ENCODE measurements at regions not wholly inside any gene's neighbourhood (a gene's known extent, or its start where the extent isn't known, plus 50 kb on each side); places are given as distances from the start of the nearest gene placed in this dataset.
"Not testable (repeated sequence)": the region's sequence is repeated elsewhere in the genome, so short reads cannot be mapped to it uniquely, and the experiment has no call there.

GRCh38 chr7:120110169-120110568 lies 162.8 kb upstream of the KCND2 start:
- no peak for DNase-seq

GRCh38 chr7:120114626-120115025 lies 158.3 kb upstream of the KCND2 start:
- DNase-seq: no peak

- DNase-seq: no peak
Observed at GRCh38 chr7:120123528-120123927, 149.4 kb upstream of the KCND2 start.

- DNase-seq: no peak
Observed at GRCh38 chr7:120131096-120131839, 141.7 kb upstream of the KCND2 start.

- no peak for DNase-seq
Observed at GRCh38 chr7:120138497-120138896, 134.5 kb upstream of the KCND2 start.

GRCh38 chr7:120156476-120156875 lies 116.5 kb upstream of the KCND2 start:
- DNase-seq: no peak

GRCh38 chr7:120160166-120160565 lies 112.8 kb upstream of the KCND2 start:
- DNase-seq: no peak

- DNase-seq: no peak
Observed at GRCh38 chr7:120163449-120163848, 109.5 kb upstream of the KCND2 start.

GRCh38 chr7:120165227-120165626 lies 107.7 kb upstream of the KCND2 start:
- DNase-seq: no peak

GRCh38 chr7:120168066-120168465 lies 104.9 kb upstream of the KCND2 start:
- DNase-seq: no peak

GRCh38 chr7:120169996-120170783 lies 102.8 kb upstream of the KCND2 start:
- DNase-seq: no peak

- DNase-seq: no peak
Observed at GRCh38 chr7:120170834-120171233, 102.1 kb upstream of the KCND2 start.

- DNase-seq: no peak
Observed at GRCh38 chr7:120171406-120171805, 101.6 kb upstream of the KCND2 start.

GRCh38 chr7:120180221-120180620 lies 92.8 kb upstream of the KCND2 start:
- no peak for DNase-seq

GRCh38 chr7:120181499-120181898 lies 91.5 kb upstream of the KCND2 start:
- DNase-seq: no peak

GRCh38 chr7:120184866-120185265 lies 88.1 kb upstream of the KCND2 start:
- DNase-seq: no peak

- no peak for DNase-seq
Observed at GRCh38 chr7:120185940-120186682, 86.9 kb upstream of the KCND2 start.

GRCh38 chr7:120186688-120187087 lies 86.3 kb upstream of the KCND2 start:
- no peak for DNase-seq

GRCh38 chr7:120189623-120190022 lies 83.4 kb upstream of the KCND2 start:
- no peak for DNase-seq

GRCh38 chr7:120190109-120190508 lies 82.9 kb upstream of the KCND2 start:
- DNase-seq: no peak

GRCh38 chr7:120190566-120190965 lies 82.4 kb upstream of the KCND2 start:
- no peak for DNase-seq

- DNase-seq: not testable (repeated sequence)
Observed at GRCh38 chr7:120191423-120191822, 81.6 kb upstream of the KCND2 start.

GRCh38 chr7:120201290-120201689 lies 71.7 kb upstream of the KCND2 start:
- no peak for DNase-seq

Measured in suppressor macrophage (primary cell).